HG03159 (cell line): ENCODE measurements at regions not wholly inside any gene's neighbourhood (a gene's known extent, or its start where the extent isn't known, plus 50 kb on each side); places are given as distances from the start of the nearest gene placed in this dataset.
"Not testable (repeated sequence)": the region's sequence is repeated elsewhere in the genome, so short reads cannot be mapped to it uniquely, and the experiment has no call there.

ENCODE experiments used
- ATAC-seq: cut with Tn5 transposase; IDR thresholded peaks from one replicate; pipeline ENCODE4 v1.9.1; 2021; ENCODE audit warnings: mild to moderate bottlenecking, moderate library complexity; ENCODE audit not compliant: unreplicated experiment

- ATAC-seq, result no peak
Measured at GRCh38 chr6:15081447-15081846, 164.4 kb upstream of the JARID2 start.

GRCh38 chr6:15082708-15083107 lies 163.2 kb upstream of the JARID2 start:
- no peak for ATAC-seq

- no peak for ATAC-seq
Measured at GRCh38 chr6:15086348-15087158, 159.3 kb upstream of the JARID2 start.

- no peak for ATAC-seq
Measured at GRCh38 chr6:15087186-15087589, 158.7 kb upstream of the JARID2 start.

GRCh38 chr6:15088904-15089568 lies 156.8 kb upstream of the JARID2 start:
- ATAC-seq, result no peak

GRCh38 chr6:15089569-15090144 lies 156.2 kb upstream of the JARID2 start:
- ATAC-seq, result no peak

GRCh38 chr6:15090145-15090579 lies 155.7 kb upstream of the JARID2 start:
- no peak for ATAC-seq

- no peak for ATAC-seq
Measured at GRCh38 chr6:15090745-15091384, 155.0 kb upstream of the JARID2 start.

GRCh38 chr6:15096894-15097837 lies 148.7 kb upstream of the JARID2 start:
- ATAC-seq, result no peak

- no peak for ATAC-seq
Measured at GRCh38 chr6:15101130-15101529, 144.7 kb upstream of the JARID2 start.

GRCh38 chr6:15102241-15102640 lies 143.6 kb upstream of the JARID2 start:
- no peak for ATAC-seq

- no peak for ATAC-seq
Measured at GRCh38 chr6:15106958-15107643, 138.8 kb upstream of the JARID2 start.

- no peak for ATAC-seq
Measured at GRCh38 chr6:15107644-15108382, 138.1 kb upstream of the JARID2 start.

GRCh38 chr6:15108383-15108715 lies 137.5 kb upstream of the JARID2 start:
- no peak for ATAC-seq

- no peak for ATAC-seq
Measured at GRCh38 chr6:15109338-15110090, 136.4 kb upstream of the JARID2 start.

GRCh38 chr6:15110726-15111354 lies 135.0 kb upstream of the JARID2 start:
- no peak for ATAC-seq

- ATAC-seq, result not testable (repeated sequence)
Measured at GRCh38 chr6:15111576-15111975, 134.3 kb upstream of the JARID2 start.

- ATAC-seq, result no peak
Measured at GRCh38 chr6:15113587-15113986, 132.3 kb upstream of the JARID2 start.
